Forelimb muscle (tissue), 1 donor: ENCODE measurements at regions not wholly inside any gene's neighbourhood (a gene's known extent, or its start where the extent isn't known, plus 50 kb on each side); places are given as distances from the start of the nearest gene placed in this dataset.
"Not testable (repeated sequence)": the region's sequence is repeated elsewhere in the genome, so short reads cannot be mapped to it uniquely, and the experiment has no call there.

ENCODE experiments used
- DNase-seq: peaks from one replicate; pipeline ENCODE4 v3.0.0-alpha.2; 2013; ENCODE audit warnings: low read depth

- no peak for DNase-seq
Measured at GRCh38 chr6:111925296-111925695, 52.0 kb upstream of the FYN start.

GRCh38 chr6:111926731-111927302 is 53.6 kb upstream of the FYN start:
- no peak for DNase-seq

- DNase-seq = no peak
Measured at GRCh38 chr6:111927321-111927720, 54.1 kb upstream of the FYN start.

- no peak for DNase-seq
Measured at GRCh38 chr6:111928139-111928538, 54.9 kb upstream of the FYN start.

GRCh38 chr6:111934611-111935010 is 61.4 kb upstream of the FYN start:
- DNase-seq = not testable (repeated sequence)

GRCh38 chr6:111936718-111937117 is 63.5 kb upstream of the FYN start:
- DNase-seq = no peak

GRCh38 chr6:111938710-111939109 is 65.5 kb upstream of the FYN start:
- DNase-seq = no peak

- no peak for DNase-seq
Measured at GRCh38 chr6:111939902-111940301, 66.7 kb upstream of the FYN start.

- no peak for DNase-seq
Measured at GRCh38 chr6:111940801-111941200, 67.5 kb upstream of the FYN start.

GRCh38 chr6:111941686-111942330 is 68.6 kb upstream of the FYN start:
- no peak for DNase-seq

- DNase-seq = no peak
Measured at GRCh38 chr6:111942561-111942960, 69.3 kb upstream of the FYN start.

GRCh38 chr6:111943266-111943665 is 70.0 kb upstream of the FYN start:
- DNase-seq = no peak

- no peak for DNase-seq
Measured at GRCh38 chr6:111943726-111944125, 70.5 kb upstream of the FYN start.

- no peak for DNase-seq
Measured at GRCh38 chr6:111944541-111944940, 71.3 kb upstream of the FYN start.

GRCh38 chr6:111949546-111949945 is 76.3 kb upstream of the FYN start:
- DNase-seq = no peak

GRCh38 chr6:111949984-111950383 is 76.7 kb upstream of the FYN start:
- not testable (repeated sequence) for DNase-seq

GRCh38 chr6:111950661-111951496 is 77.6 kb upstream of the FYN start:
- no peak for DNase-seq

GRCh38 chr6:111951497-111952085 is 78.3 kb upstream of the FYN start:
- no peak for DNase-seq

- DNase-seq = no peak
Measured at GRCh38 chr6:111952274-111952673, 79.0 kb upstream of the FYN start.

- no peak for DNase-seq
Measured at GRCh38 chr6:111952821-111953540, 79.7 kb upstream of the FYN start.

GRCh38 chr6:111956098-111956497 is 82.8 kb upstream of the FYN start:
- DNase-seq = no peak
